Endothelial cell of umbilical vein (primary cell): ENCODE measurements at regions not wholly inside any gene's neighbourhood (a gene's known extent, or its start where the extent isn't known, plus 50 kb on each side); places are given as distances from the start of the nearest gene placed in this dataset.

ENCODE experiments used
- EZH2 ChIP-seq: IDR thresholded peaks from 2 replicates; pipeline ENCODE4 v1.6.1; 2012; ENCODE audit warnings: borderline replicate concordance, low read depth, mild to moderate bottlenecking, moderate library complexity, low read length, inconsistent platforms; ENCODE audit not compliant: severe bottlenecking
- MYC ChIP-seq: IDR thresholded peaks from one replicate; pipeline ENCODE4 v1.6.1; 2011; ENCODE audit warnings: mild to moderate bottlenecking, low read depth, low read length
- POLR2A ChIP-seq: IDR thresholded peaks from 2 replicates; pipeline ENCODE4 v1.6.1; 2012; ENCODE audit warnings: low read depth, mild to moderate bottlenecking, control low read depth, low read length
- POLR2AphosphoS5 ChIP-seq: IDR thresholded peaks from 2 replicates; pipeline ENCODE4 v1.6.1; 2012; ENCODE audit warnings: low read depth, mild to moderate bottlenecking, control low read depth, low read length, moderate library complexity; ENCODE audit not compliant: insufficient read depth

GRCh38 chr1:168833801-168834224, 104.8 kb upstream of the DPT start:
- TF ChIP-seq EZH2 = no peak
- no peak for TF ChIP-seq POLR2AphosphoS5
- TF ChIP-seq POLR2A = no peak
- TF ChIP-seq MYC = no peak
